ENCODE measurements at regions not wholly inside any gene's neighbourhood (a gene's known extent, or its start where the extent isn't known, plus 50 kb on each side); places are given as distances from the start of the nearest gene placed in this dataset.

GRCh38 chr9:19675492-19675891 lies 113.3 kb downstream of the SLC24A2 start:
- Histone ChIP-seq H3K27ac (no peak overlapping the region), H3K4me1 (no peaks in the 10 kb centered on the region), H3K9me3 (no peaks in the 10 kb centered on the region), H3K27me3 (no peaks in the 10 kb centered on the region), H3K36me3 (no peaks in the 10 kb centered on the region), H3K4me3 (no peak overlapping the region)
- DNase-seq, result no peak
- TF ChIP-seq CTCF (IDR thresholded peaks at IDR 0.05) (no peak), POLR2A (IDR thresholded peaks at IDR 0.05) (no peak)

DNA sequence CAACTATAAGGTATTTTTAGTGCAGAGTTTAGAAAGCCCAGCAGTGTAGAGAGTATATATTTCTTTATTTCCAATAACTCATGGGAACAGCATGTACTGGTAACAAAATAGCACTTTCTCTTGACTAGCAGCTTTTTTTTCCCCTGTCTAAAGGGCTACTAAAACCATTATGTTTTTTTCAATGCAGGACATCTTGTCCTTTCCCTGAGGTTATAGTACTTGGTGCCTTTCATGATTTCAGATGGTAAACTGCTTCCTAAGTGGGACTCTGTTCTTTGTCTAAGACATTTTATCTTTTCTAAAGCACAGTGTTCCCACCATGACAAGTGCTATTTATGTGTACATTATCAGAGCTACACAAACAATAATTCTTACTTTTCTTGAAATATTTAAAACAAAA lies 122.3 kb downstream of the SLC24A2 start:
- TF ChIP-seq CTCF (IDR thresholded peaks at IDR 0.05), result no peak
- TF ChIP-seq POLR2A (IDR thresholded peaks at IDR 0.05), result no peak
- Histone ChIP-seq H3K4me3 (no peak overlapping the region), H3K27ac (no peak overlapping the region), H3K36me3 (no peaks in the 10 kb centered on the region), H3K27me3 (no peaks in the 10 kb centered on the region), H3K9me3 (no peaks in the 10 kb centered on the region), H3K4me1 (no peaks in the 10 kb centered on the region)
- DNase-seq, result no peak

GRCh38 chr9:19665146-19665863 lies 123.5 kb downstream of the SLC24A2 start:
- Histone ChIP-seq H3K4me3 (no peak overlapping the region), H3K36me3 (no peaks in the 10 kb centered on the region), H3K27me3 (no peaks in the 10 kb centered on the region), H3K27ac (no peak overlapping the region), H3K4me1 (no peaks in the 10 kb centered on the region), H3K9me3 (no peaks in the 10 kb centered on the region)
- no peak for DNase-seq
- TF ChIP-seq POLR2A (IDR thresholded peaks at IDR 0.05) (no peak), CTCF (IDR thresholded peaks at IDR 0.05) (no peak)

- TF ChIP-seq CTCF (IDR thresholded peaks at IDR 0.05) (no peak), POLR2A (IDR thresholded peaks at IDR 0.05) (no peak)
- DNase-seq, result no peak
- Histone ChIP-seq H3K27me3 (no peaks in the 10 kb centered on the region), H3K36me3 (no peaks in the 10 kb centered on the region), H3K9me3 (no peaks in the 10 kb centered on the region), H3K27ac (no peak overlapping the region), H3K4me1 (no peaks in the 10 kb centered on the region), H3K4me3 (no peak overlapping the region)
Observed at GRCh38 chr9:19663570-19663969, 125.3 kb downstream of the SLC24A2 start.

DNA sequence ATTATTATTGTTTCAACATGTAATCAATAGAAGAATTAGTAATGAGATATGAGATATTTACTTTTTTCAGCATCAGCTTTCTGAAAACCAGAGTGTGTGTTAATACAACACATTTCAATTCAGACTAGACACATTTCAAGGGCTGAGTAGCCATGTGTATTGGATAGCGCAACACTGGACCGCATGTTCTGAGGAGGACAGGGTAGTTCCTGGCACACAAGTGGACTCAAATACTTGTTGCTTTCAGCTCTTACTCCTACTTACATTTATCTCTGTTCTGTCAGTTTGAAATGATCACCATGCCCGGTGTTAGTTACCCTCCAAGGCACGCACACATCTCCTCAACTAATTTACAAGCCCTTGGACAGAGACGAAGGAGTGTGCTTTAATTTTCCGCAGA lies 126.6 kb downstream of the SLC24A2 start:
- H3K4me1 ChIP-seq, result no peaks in the 10 kb centered on the region
- no peak for DNase-seq
- no peak for TF ChIP-seq POLR2A (IDR thresholded peaks at IDR 0.05)
- no peak for TF ChIP-seq CTCF (IDR thresholded peaks at IDR 0.05)
- H3K9me3 ChIP-seq, result no peaks in the 10 kb centered on the region
- H3K36me3 ChIP-seq, result no peaks in the 10 kb centered on the region
- H3K27me3 ChIP-seq, result no peaks in the 10 kb centered on the region
- no peak overlapping the region for H3K4me3 ChIP-seq
- H3K27ac ChIP-seq, result no peak overlapping the region

- no peak for DNase-seq
- H3K4me3 ChIP-seq, result no peak overlapping the region
- no peaks in the 10 kb centered on the region for H3K36me3 ChIP-seq
- H3K27ac ChIP-seq, result no peak overlapping the region
- no peaks in the 10 kb centered on the region for H3K9me3 ChIP-seq
- no peak for TF ChIP-seq CTCF (IDR thresholded peaks at IDR 0.05)
- TF ChIP-seq POLR2A (IDR thresholded peaks at IDR 0.05), result no peak
- no peaks in the 10 kb centered on the region for H3K27me3 ChIP-seq
- no peaks in the 10 kb centered on the region for H3K4me1 ChIP-seq
Observed at GRCh38 chr9:19660019-19660418, 128.8 kb downstream of the SLC24A2 start.

All from Peyer's patch (tissue), 4 donors.